ENCODE measurements at regions not wholly inside any gene's neighbourhood (a gene's known extent, or its start where the extent isn't known, plus 50 kb on each side); places are given as distances from the start of the nearest gene placed in this dataset.

DNA sequence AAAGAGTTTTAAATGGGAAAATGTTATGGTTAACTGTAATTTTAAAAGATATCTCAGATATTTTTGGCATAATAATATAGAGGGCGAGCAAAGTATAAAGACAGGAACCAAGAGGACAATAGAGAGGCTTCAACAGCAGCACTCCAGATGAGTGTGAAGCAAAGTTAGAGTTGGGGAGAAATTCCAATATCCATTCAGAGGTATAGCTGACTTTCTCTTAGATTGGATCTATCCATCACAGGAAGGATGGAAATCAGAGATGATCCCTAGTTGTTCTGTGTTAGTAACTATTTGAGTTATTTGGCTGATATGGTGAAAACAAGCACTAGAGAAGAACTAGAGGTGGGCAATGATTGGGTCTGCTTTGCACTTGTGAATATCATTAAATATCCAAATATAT, 786.0 kb upstream of the KLHL1 start:
- TF ChIP-seq, protein P1, sequence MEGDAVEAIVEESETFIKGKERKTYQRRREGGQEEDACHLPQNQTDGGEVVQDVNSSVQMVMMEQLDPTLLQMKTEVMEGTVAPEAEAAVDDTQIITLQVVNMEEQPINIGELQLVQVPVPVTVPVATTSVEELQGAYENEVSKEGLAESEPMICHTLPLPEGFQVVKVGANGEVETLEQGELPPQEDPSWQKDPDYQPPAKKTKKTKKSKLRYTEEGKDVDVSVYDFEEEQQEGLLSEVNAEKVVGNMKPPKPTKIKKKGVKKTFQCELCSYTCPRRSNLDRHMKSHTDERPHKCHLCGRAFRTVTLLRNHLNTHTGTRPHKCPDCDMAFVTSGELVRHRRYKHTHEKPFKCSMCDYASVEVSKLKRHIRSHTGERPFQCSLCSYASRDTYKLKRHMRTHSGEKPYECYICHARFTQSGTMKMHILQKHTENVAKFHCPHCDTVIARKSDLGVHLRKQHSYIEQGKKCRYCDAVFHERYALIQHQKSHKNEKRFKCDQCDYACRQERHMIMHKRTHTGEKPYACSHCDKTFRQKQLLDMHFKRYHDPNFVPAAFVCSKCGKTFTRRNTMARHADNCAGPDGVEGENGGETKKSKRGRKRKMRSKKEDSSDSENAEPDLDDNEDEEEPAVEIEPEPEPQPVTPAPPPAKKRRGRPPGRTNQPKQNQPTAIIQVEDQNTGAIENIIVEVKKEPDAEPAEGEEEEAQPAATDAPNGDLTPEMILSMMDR (IDR thresholded peaks at IDR 0.05; ENCODE audit: control extremely low read depth, extremely low read depth, low read depth, missing control alignments), result no peak
- ChIA-PET POLR2A (no interaction called here), CTCF (no interaction called here)
- DNase-seq (ENCODE audit: extremely low spot score), result no peak

DNA sequence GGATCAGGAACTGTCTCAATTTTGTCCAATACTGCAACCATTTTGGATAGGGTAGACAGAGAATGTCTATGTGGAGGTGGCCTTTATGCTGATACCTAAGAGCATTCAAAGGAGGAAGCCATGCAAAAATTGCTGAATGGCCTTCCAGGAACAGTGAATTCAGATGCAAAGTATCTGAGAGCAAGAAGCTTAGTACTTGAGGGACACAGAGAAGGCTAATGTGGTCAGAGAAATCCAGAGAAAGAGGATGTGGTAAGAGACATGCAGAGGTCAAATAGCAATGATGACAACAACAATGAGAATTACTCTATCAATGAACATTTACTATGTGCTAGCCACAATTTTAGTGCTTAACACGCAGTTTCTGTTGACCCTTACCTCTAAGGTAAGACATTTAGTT, 785.6 kb upstream of the KLHL1 start:
- POLR2A ChIA-PET, result no interaction called here
- TF ChIP-seq, protein P1 (IDR thresholded peaks at IDR 0.05; ENCODE audit: control extremely low read depth, extremely low read depth, low read depth, missing control alignments), result no peak
- CTCF ChIA-PET, result no interaction called here
- no peak for DNase-seq (ENCODE audit: extremely low spot score)

GRCh38 chr13:70890289-70890688, 782.0 kb upstream of the KLHL1 start:
- no peak for DNase-seq (ENCODE audit: extremely low spot score)
- TF ChIP-seq, protein P1 (IDR thresholded peaks at IDR 0.05; ENCODE audit: control extremely low read depth, extremely low read depth, low read depth, missing control alignments), result no peak
- ChIA-PET CTCF (no interaction called here), POLR2A (no interaction called here)

DNA sequence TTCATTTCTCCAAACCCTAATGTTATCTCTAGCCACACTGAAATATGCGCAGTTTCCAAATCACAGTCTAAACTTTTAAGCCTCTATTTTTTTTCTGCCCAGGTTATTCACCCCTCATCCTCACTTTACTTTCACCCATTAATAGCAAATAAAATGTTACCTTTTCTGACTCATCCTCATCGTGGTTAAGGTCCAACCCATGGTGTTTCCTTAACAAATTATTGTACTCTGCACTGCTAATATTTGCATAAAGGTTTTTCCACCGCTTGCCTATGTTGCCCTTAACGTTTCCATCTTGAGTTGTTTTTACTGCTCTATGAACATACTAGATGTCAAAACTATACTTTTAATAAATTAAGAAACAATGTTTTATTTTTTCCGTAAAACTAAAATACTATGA, 780.9 kb upstream of the KLHL1 start:
- ChIA-PET CTCF (no interaction called here), POLR2A (no interaction called here)
- TF ChIP-seq, protein P1 (IDR thresholded peaks at IDR 0.05; ENCODE audit: control extremely low read depth, extremely low read depth, low read depth, missing control alignments), result no peak
- no peak for DNase-seq (ENCODE audit: extremely low spot score)

- CTCF ChIA-PET, result no interaction called here
- TF ChIP-seq, protein P1 (IDR thresholded peaks at IDR 0.05; ENCODE audit: control extremely low read depth, extremely low read depth, low read depth, missing control alignments), result no peak
- POLR2A ChIA-PET, result no interaction called here
- DNase-seq (ENCODE audit: extremely low spot score), result no peak
Observed at GRCh38 chr13:70884196-70884595, 775.9 kb upstream of the KLHL1 start.

DNA sequence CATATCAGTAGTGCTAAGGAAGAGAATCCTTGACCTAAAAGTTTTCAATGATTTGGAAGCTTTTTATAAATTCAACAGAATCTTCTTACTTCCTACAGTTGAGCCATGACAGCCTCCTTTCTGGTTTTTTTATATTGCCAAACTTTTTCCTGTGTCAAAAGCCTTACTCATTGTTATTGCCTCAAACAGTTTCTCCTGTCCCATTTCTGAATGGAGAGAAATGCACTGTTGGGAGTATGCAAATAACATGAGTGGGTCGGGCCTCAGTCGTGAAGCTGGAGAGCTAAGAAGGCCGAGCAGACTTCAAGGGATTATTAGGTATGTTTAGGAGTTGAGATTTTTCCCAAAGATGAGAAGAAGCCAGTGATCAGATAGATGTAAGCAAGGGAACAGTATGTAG, 766.4 kb upstream of the KLHL1 start:
- ChIA-PET CTCF (interaction anchor here (1.5 kb wide), 1 partner anchor 47 kb away, joined by 3 read pairs; no protein-coding TSS in a partner anchor), POLR2A (no interaction called here)
- TF ChIP-seq, protein P1 (IDR thresholded peaks at IDR 0.05; ENCODE audit: control extremely low read depth, extremely low read depth, low read depth, missing control alignments), result no peak
- no peak for DNase-seq (ENCODE audit: extremely low spot score)

DNA sequence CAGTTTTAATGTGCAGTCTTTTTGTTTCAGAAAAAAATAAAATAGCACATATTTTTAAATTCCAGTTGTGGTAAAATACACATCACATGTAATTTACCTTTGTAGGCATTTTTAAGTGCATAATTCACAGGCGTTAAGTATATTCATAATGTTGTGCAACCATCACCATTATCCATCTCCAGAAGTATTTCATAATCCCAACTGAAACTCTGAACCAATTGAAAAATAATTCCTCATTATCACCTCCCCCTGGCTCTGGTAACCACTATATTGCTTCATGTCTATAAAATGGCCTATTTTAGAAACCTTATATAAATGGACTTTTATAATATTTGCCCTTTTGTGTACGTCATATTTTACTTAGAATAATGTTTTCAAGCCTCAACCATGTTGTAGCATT, 756.5 kb upstream of the KLHL1 start:
- CTCF ChIA-PET, result interaction anchor here (0.9 to 1.1 kb wide), 2 partner anchors 20 to 67 kb away, joined by 3 read pairs; no protein-coding TSS in a partner anchor
- TF ChIP-seq, protein P1 (IDR thresholded peaks at IDR 0.05; ENCODE audit: control extremely low read depth, extremely low read depth, low read depth, missing control alignments), result no peak
- POLR2A ChIA-PET, result no interaction called here
- no peak for DNase-seq (ENCODE audit: extremely low spot score)

Data from GM10248 (cell line).